OCI-LY1 (cell line): ENCODE measurements at regions not wholly inside any gene's neighbourhood (a gene's known extent, or its start where the extent isn't known, plus 50 kb on each side); places are given as distances from the start of the nearest gene placed in this dataset.

Experiments used
- H2AFZ ChIP-seq: fragments of 200-600 bp; sonication (generic), shearing (Covaris generic); 2 replicates; pipeline ENCODE4 v1.6.0; 2014; ENCODE audit warnings: antibody characterized with exemption, mild to moderate bottlenecking, low read length
- H3F3A ChIP-seq: fragments of 200-600 bp; sonication (generic), shearing (Covaris generic); 2 replicates; pipeline ENCODE4 v1.6.0; 2014; ENCODE audit warnings: mild to moderate bottlenecking, antibody characterized with exemption, low read length, moderate library complexity; ENCODE audit not compliant: insufficient read depth
- H3K27ac ChIP-seq: fragments of 200-600 bp; sonication (generic); 2 replicates; pipeline ENCODE4 v1.5.1; 2014; ENCODE audit warnings: low read length, mixed run types, mild to moderate bottlenecking, low read depth; ENCODE audit not compliant: poor library complexity, severe bottlenecking
- H3K27me3 ChIP-seq: fragments of 200-600 bp; sonication (generic); 2 replicates; pipeline ENCODE4 v1.6.0; 2014; ENCODE audit warnings: antibody characterized with exemption, mild to moderate bottlenecking, low read length, moderate library complexity; ENCODE audit not compliant: insufficient read depth
- H3K36me3 ChIP-seq: fragments of 200-600 bp; sonication (generic); 2 replicates; pipeline ENCODE4 v1.6.1; 2014; ENCODE audit warnings: mild to moderate bottlenecking, antibody characterized with exemption, low read length, moderate library complexity, mixed read lengths; ENCODE audit not compliant: insufficient read depth
- H3K4me1 ChIP-seq: fragments of 200-600 bp; sonication (generic); 2 replicates; pipeline ENCODE4 v1.5.1; 2014; ENCODE audit warnings: mild to moderate bottlenecking, low read length, moderate library complexity; ENCODE audit not compliant: insufficient read depth, severe bottlenecking
- H3K4me2 ChIP-seq: fragments of 200-600 bp; sonication (generic), shearing (Covaris generic); 2 replicates; pipeline ENCODE4 v1.6.1; 2014; ENCODE audit warnings: low read length
- H3K4me3 ChIP-seq: fragments of 200-600 bp; sonication (generic); 2 replicates; pipeline ENCODE4 v1.5.1; 2014; ENCODE audit warnings: low read length, low read depth, mild to moderate bottlenecking, mixed read lengths; ENCODE audit not compliant: poor library complexity, severe bottlenecking
- H3K79me2 ChIP-seq: fragments of 200-600 bp; shearing (Covaris generic); 2 replicates; pipeline ENCODE4 v1.6.1; 2016; ENCODE audit warnings: mixed run types, low read length, mixed read lengths; ENCODE audit not compliant: insufficient read depth
- H3K9ac ChIP-seq: fragments of 200-600 bp; sonication (generic), shearing (Covaris generic); 2 replicates; pipeline ENCODE4 v1.6.1; 2014; ENCODE audit warnings: mild to moderate bottlenecking, low read length, mixed read lengths
- H3K9me2 ChIP-seq: fragments of 200-600 bp; sonication (generic), shearing (Covaris generic); 2 replicates; pipeline ENCODE4 v1.6.1; 2014; ENCODE audit warnings: low read depth, mild to moderate bottlenecking, low read length, mixed read lengths
- H3K9me3 ChIP-seq: fragments of 200-600 bp; shearing (Covaris generic); 2 replicates; pipeline ENCODE4 v1.6.1; 2014; ENCODE audit warnings: low read length, mixed read lengths
- H4K20me1 ChIP-seq: fragments of 200-600 bp; sonication (generic), shearing (Covaris generic); 2 replicates; pipeline ENCODE4 v1.6.0; 2016; ENCODE audit warnings: mild to moderate bottlenecking, low read length; ENCODE audit not compliant: insufficient read depth
- EZH2 ChIP-seq: fragments of 200-600 bp; sonication (generic), shearing (Covaris generic); IDR thresholded peaks from 2 replicates; pipeline ENCODE4 v1.8.0; 2017; ENCODE audit warnings: borderline replicate concordance, mixed run types, mild to moderate bottlenecking, antibody characterized with exemption, low read length, moderate library complexity, mixed read lengths
- TF ChIP-seq, protein P1 (sequence below): fragments of 200-600 bp; sonication (generic), shearing (Covaris generic); IDR thresholded peaks from 2 replicates; pipeline ENCODE4 v1.5.1; 2017; ENCODE audit warnings: mild to moderate bottlenecking, antibody characterized with exemption, low read length, moderate library complexity, mixed read lengths

DNA sequence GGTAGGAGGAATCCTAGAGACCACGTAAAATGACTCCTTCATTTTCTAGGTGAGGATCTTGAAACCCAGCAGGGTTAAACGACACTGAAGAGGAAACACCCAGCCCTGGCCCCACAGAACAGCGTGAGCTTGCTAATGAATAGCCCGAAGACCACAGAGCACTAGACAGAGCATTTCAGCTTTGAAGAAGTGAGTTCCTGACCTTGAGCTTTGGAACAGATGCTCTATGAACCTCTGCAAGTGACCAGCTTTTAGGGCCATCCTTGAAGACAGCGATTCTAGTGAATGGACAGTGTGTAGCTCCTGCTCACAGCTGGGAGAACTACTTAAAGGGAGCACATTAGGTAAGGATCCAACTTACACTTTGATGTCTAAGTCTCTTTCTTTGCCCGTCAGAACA lies 74.0 kb upstream of the FRMD1 start:
- Histone ChIP-seq H3K36me3 (no peaks in the 10 kb centered on the region), H3K27me3 (peaks cover 11% of the 10 kb centered on the region), H3K4me3 (no peak overlapping the region), H4K20me1 (no peaks in the 10 kb centered on the region), H3K9me2 (no peaks in the 10 kb centered on the region), H3K9me3 (no peaks in the 10 kb centered on the region), H3K79me2 (no peaks in the 10 kb centered on the region), H3K27ac (no peak overlapping the region), H2AFZ (no peak overlapping the region), H3K4me2 (no peak overlapping the region), H3K4me1 (no peaks in the 10 kb centered on the region), H3F3A (no peaks in the 10 kb centered on the region), H3K9ac (no peak overlapping the region)
- TF ChIP-seq, protein P1, sequence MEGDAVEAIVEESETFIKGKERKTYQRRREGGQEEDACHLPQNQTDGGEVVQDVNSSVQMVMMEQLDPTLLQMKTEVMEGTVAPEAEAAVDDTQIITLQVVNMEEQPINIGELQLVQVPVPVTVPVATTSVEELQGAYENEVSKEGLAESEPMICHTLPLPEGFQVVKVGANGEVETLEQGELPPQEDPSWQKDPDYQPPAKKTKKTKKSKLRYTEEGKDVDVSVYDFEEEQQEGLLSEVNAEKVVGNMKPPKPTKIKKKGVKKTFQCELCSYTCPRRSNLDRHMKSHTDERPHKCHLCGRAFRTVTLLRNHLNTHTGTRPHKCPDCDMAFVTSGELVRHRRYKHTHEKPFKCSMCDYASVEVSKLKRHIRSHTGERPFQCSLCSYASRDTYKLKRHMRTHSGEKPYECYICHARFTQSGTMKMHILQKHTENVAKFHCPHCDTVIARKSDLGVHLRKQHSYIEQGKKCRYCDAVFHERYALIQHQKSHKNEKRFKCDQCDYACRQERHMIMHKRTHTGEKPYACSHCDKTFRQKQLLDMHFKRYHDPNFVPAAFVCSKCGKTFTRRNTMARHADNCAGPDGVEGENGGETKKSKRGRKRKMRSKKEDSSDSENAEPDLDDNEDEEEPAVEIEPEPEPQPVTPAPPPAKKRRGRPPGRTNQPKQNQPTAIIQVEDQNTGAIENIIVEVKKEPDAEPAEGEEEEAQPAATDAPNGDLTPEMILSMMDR, result no peak
- no peak for TF ChIP-seq EZH2

- H3K27ac ChIP-seq, result no peak overlapping the region
- H3K4me1 ChIP-seq, result no peaks in the 10 kb centered on the region
- no peaks in the 10 kb centered on the region for H3K79me2 ChIP-seq
- no peak overlapping the region for H2AFZ ChIP-seq
- no peaks in the 10 kb centered on the region for H3F3A ChIP-seq
- H3K4me3 ChIP-seq, result no peak overlapping the region
- no peak overlapping the region for H3K9ac ChIP-seq
- no peaks in the 10 kb centered on the region for H3K9me3 ChIP-seq
- H3K4me2 ChIP-seq, result no peak overlapping the region
- no peak for TF ChIP-seq EZH2
- TF ChIP-seq, protein P1, result no peak
- peaks cover 7% of the 10 kb centered on the region for H3K27me3 ChIP-seq
- H4K20me1 ChIP-seq, result no peaks in the 10 kb centered on the region
- H3K36me3 ChIP-seq, result no peaks in the 10 kb centered on the region
- no peaks in the 10 kb centered on the region for H3K9me2 ChIP-seq
Measured at GRCh38 chr6:168152306-168152963, 73.4 kb upstream of the FRMD1 start.

DNA sequence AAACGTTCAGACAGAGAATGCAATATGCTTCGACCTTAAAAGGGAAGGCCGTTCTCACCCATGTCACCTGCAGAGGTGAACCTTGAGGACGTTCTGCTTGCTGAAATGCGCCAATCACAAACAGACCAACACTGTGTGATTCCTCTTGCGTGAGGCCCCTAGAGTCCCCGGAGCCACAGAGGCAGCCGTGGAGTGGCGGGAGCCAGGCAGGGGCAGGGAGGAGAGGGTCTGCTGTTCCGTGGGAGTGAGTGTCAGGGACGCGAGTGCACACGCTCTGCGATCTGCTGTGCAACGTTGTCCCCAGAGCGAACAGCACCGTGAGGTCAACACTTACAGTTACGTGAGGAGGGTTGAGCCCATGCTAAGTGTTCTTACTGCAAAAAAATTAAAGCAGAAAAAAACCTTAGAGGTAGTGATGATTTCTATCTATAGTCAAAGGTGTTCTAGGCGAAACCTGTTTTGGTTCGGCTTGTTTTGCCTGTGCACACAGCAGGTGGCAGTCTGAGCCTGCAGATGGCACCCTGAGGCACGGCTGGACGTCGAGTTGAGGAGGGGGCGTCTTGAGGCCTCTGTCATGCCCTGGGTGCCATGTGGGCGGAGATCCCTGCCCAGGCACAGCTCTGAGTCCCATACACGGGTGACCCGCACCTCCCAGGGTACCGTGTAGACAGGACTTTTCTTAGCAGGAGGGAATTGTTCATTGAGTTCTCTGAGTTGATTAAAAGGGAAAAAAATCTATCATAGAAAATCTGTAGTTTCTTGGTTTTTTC lies 71.7 kb upstream of the FRMD1 start:
- Histone ChIP-seq H4K20me1 (no peaks in the 10 kb centered on the region), H3K4me2 (no peak overlapping the region), H3K9me2 (no peaks in the 10 kb centered on the region), H3K4me3 (no peak overlapping the region), H3K79me2 (no peaks in the 10 kb centered on the region), H3K27me3 (peaks cover 7% of the 10 kb centered on the region), H3K36me3 (no peaks in the 10 kb centered on the region), H2AFZ (no peak overlapping the region), H3F3A (no peaks in the 10 kb centered on the region), H3K9me3 (no peaks in the 10 kb centered on the region), H3K9ac (no peak overlapping the region), H3K27ac (no peak overlapping the region), H3K4me1 (no peaks in the 10 kb centered on the region)
- TF ChIP-seq, protein P1, result peak; percentile 47; the same call in 1 of the 2 replicates
- no peak for TF ChIP-seq EZH2
